ENCODE measurements at regions not wholly inside any gene's neighbourhood (a gene's known extent, or its start where the extent isn't known, plus 50 kb on each side); places are given as distances from the start of the nearest gene placed in this dataset.
A peak's percentile ranks its signal among the peaks of the same experiment; 100 is the strongest.

DNA sequence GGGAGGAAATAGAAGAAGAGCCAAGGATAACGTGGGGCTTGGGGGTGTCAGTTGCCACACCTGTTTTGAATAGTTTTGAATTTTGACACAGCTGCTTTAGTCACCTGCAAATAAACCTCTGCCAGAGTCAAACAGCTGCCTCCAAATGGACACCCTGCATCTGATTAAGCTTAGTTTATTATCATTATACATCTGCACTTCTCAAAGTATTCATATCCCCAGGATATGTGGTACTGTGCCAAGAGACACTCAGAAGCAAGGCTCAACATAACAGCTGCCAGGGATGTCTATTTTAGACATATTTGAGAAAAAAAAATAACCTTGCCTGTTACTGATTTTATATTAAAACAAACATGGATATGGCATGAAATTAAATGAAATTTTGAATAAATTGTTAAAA lies 122.5 kb upstream of the WDR75 start:
- H4K20me1 ChIP-seq (ENCODE audit: insufficient read depth, low read length), result no peaks in the 10 kb centered on the region
- no TSS peak for BruUV-seq (replicated peaks)
- no peaks in the 10 kb centered on the region for H3K36me3 ChIP-seq (ENCODE audit: control insufficient read depth, insufficient read depth, low read length)
- POLR2A ChIA-PET (ENCODE audit: unreplicated experiment), result no interaction called here
- H3K14ac ChIP-seq (replicated peaks; ENCODE audit: low read depth, low read length), result no peak overlapping the region
- no peak overlapping the region for H3K4ac ChIP-seq (ENCODE audit: low read depth, low read length)
- H3K4me3 ChIP-seq (ENCODE audit: insufficient read depth, low read depth, low read length), result no peak overlapping the region
- H3K27me3 ChIP-seq (ENCODE audit: control insufficient read depth, insufficient read depth, low read length), result no peaks in the 10 kb centered on the region
- no peak overlapping the region for H3K18ac ChIP-seq (ENCODE audit: low read depth, low read length)
- no peak overlapping the region for H2AK9ac ChIP-seq (replicated peaks; ENCODE audit: low read depth, low read length, poor library complexity)
- H4K91ac ChIP-seq (ENCODE audit: insufficient read depth, low read depth, low read length), result no peak overlapping the region
- no peak overlapping the region for H4K8ac ChIP-seq (ENCODE audit: low read depth in 2 of 2, low read length in 2 of 2)
- H3K56ac ChIP-seq (ENCODE audit: extremely low read depth, insufficient read depth, low read length), result no peak overlapping the region
- H3K27ac ChIP-seq (ENCODE audit: insufficient read depth, low read length), result no peak overlapping the region
- H3K9me3 ChIP-seq (ENCODE audit: control insufficient read depth, insufficient read depth, low read length), result peaks cover 4% of the 10 kb centered on the region; the same call in 1 of the 2 replicates
- no peak overlapping the region for H3K23ac ChIP-seq (ENCODE audit: low read depth, low read length)
- in situ Hi-C loops (cut with MboI; ENCODE audit: low sequenced_read_pairs), result no loop called here
- H3K79me1 ChIP-seq (ENCODE audit: low read depth in 1 of 2, low read length in 2 of 2), result no peaks in the 10 kb centered on the region
- no peak overlapping the region for H2BK20ac ChIP-seq (ENCODE audit: low read depth, low read length)
- no peak overlapping the region for H3K9ac ChIP-seq (ENCODE audit: low read depth, low read length)
- H2BK15ac ChIP-seq (ENCODE audit: low read depth, low read length), result no peak overlapping the region
- no peak overlapping the region for H3K4me2 ChIP-seq (ENCODE audit: low read depth, low read length)
- H2BK120ac ChIP-seq (ENCODE audit: low read depth, low read length), result no peak overlapping the region
- no peak overlapping the region for H4K5ac ChIP-seq (ENCODE audit: low read depth, low read length)
- dilution Hi-C loops (cut with HindIII; ENCODE audit: low sequenced_read_pairs, unreplicated experiment), result no loop called here
- H3K4me1 ChIP-seq (ENCODE audit: control insufficient read depth, insufficient read depth, low read length), result no peaks in the 10 kb centered on the region
- intact Hi-C loops (cut with micrococcal nuclease), result no loop called here
- TF ChIP-seq CHD1 (IDR thresholded peaks at IDR 0.05; ENCODE audit: low read depth, low read length) (no peak), NFE2L2 (IDR thresholded peaks at IDR 0.05; ENCODE audit: low read depth, low read length) (no peak), BHLHE40 (IDR thresholded peaks at IDR 0.05; ENCODE audit: low read depth, low read length) (no peak), FOS (IDR thresholded peaks at IDR 0.05; ENCODE audit: low read depth, low read length) (no peak), MAZ (IDR thresholded peaks at IDR 0.05; ENCODE audit: borderline replicate concordance, low read depth, low read length) (no peak), MXI1 (IDR thresholded peaks at IDR 0.05; ENCODE audit: borderline replicate concordance, low read depth, low read length) (no peak), RAD21 (IDR thresholded peaks at IDR 0.05; ENCODE audit: low read length) (no peak), RCOR1 (IDR thresholded peaks at IDR 0.05; ENCODE audit: insufficient replicate concordance, low read length) (no peak), SMC3 (IDR thresholded peaks at IDR 0.05; ENCODE audit: low read depth, low read length) (no peak)
- TF ChIP-seq, protein P1, sequence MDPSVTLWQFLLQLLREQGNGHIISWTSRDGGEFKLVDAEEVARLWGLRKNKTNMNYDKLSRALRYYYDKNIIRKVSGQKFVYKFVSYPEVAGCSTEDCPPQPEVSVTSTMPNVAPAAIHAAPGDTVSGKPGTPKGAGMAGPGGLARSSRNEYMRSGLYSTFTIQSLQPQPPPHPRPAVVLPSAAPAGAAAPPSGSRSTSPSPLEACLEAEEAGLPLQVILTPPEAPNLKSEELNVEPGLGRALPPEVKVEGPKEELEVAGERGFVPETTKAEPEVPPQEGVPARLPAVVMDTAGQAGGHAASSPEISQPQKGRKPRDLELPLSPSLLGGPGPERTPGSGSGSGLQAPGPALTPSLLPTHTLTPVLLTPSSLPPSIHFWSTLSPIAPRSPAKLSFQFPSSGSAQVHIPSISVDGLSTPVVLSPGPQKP (IDR thresholded peaks at IDR 0.05; ENCODE audit: borderline replicate concordance, low read depth, low read length), result no peak
- TF ChIP-seq, protein P2, sequence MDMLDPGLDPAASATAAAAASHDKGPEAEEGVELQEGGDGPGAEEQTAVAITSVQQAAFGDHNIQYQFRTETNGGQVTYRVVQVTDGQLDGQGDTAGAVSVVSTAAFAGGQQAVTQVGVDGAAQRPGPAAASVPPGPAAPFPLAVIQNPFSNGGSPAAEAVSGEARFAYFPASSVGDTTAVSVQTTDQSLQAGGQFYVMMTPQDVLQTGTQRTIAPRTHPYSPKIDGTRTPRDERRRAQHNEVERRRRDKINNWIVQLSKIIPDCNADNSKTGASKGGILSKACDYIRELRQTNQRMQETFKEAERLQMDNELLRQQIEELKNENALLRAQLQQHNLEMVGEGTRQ (IDR thresholded peaks at IDR 0.05; ENCODE audit: low read depth, low read length), result no peak
- H3K9me1 ChIP-seq (ENCODE audit: insufficient read depth, low read length), result no peaks in the 10 kb centered on the region
- peak; percentile 57 for DNase-seq
- CTCF ChIA-PET, result no interaction called here
- H2BK5ac ChIP-seq (ENCODE audit: low read depth, low read length, poor library complexity, severe bottlenecking), result no peak overlapping the region
- no peak overlapping the region for H2AFZ ChIP-seq (replicated peaks; ENCODE audit: low read length, poor library complexity)
- no CpG with 5 or more reads among the region's 1 CpG for WGBS, 2 experiments (ENCODE audit: extremely low coverage in 2 of 2, insufficient read length in 1 of 2)
- peak; percentile 48; the same call in 1 of the 2 replicates for ATAC-seq (ENCODE audit: low read depth)
- H2AK5ac ChIP-seq (ENCODE audit: low read depth, low read length), result no peak overlapping the region

All from IMR-90 (cell line).